OCI-LY1 (cell line): ENCODE measurements at regions not wholly inside any gene's neighbourhood (a gene's known extent, or its start where the extent isn't known, plus 50 kb on each side); places are given as distances from the start of the nearest gene placed in this dataset.

Source experiments
- EZH2 ChIP-seq: fragments of 200-600 bp; sonication (generic), shearing (Covaris generic); IDR thresholded peaks from 2 replicates; pipeline ENCODE4 v1.8.0; 2017; ENCODE audit warnings: borderline replicate concordance, mixed run types, mild to moderate bottlenecking, antibody characterized with exemption, low read length, moderate library complexity, mixed read lengths
- TF ChIP-seq, protein P1 (sequence below): fragments of 200-600 bp; sonication (generic), shearing (Covaris generic); IDR thresholded peaks from 2 replicates; pipeline ENCODE4 v1.5.1; 2017; ENCODE audit warnings: mild to moderate bottlenecking, antibody characterized with exemption, low read length, moderate library complexity, mixed read lengths

DNA sequence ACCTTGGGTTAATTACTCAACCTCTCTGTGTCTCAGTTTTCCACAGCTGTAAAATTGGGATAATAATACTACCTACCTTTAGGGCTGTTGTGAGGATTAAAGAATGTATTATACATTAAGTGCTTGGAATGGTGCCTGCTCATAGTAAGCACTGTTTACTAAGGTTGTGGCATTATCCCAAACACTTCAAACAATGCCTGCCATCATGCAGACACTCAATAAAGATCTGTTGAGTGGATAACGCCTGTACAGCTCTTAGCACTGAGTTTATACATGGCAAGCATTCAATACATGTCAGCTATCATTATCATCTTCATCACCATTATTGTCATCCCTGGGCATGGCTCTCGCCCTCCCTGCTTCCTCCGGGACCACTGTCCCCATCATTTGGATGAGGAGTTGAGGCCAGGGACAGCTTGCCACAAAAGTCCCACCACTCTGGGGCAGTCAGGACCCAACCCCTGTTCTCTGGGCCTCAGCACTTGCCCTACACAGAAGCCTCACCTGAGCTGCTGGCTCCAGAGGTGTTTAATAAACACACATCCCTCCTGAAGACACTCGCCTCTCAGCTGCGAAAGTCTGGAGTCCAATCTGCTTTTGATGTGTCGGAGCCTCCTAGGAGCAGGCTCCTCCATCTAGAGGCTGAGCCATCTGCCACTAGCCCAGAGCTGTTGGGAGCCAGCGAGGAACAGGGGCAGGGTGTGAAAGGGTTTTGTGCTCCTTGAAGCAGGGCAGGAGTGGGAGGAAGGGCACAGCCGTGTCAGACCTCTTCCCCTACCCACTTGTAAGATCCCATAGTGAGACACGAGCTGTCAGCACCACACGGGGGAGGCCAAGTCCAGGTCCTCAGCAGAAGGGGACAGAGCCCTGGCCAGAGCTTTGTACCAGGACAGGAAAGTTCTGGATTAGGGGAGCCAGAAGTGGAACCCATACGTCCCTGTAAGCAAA, 80.9 kb upstream of the ZC3H12A start:
- TF ChIP-seq, protein P1, sequence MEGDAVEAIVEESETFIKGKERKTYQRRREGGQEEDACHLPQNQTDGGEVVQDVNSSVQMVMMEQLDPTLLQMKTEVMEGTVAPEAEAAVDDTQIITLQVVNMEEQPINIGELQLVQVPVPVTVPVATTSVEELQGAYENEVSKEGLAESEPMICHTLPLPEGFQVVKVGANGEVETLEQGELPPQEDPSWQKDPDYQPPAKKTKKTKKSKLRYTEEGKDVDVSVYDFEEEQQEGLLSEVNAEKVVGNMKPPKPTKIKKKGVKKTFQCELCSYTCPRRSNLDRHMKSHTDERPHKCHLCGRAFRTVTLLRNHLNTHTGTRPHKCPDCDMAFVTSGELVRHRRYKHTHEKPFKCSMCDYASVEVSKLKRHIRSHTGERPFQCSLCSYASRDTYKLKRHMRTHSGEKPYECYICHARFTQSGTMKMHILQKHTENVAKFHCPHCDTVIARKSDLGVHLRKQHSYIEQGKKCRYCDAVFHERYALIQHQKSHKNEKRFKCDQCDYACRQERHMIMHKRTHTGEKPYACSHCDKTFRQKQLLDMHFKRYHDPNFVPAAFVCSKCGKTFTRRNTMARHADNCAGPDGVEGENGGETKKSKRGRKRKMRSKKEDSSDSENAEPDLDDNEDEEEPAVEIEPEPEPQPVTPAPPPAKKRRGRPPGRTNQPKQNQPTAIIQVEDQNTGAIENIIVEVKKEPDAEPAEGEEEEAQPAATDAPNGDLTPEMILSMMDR: no peak
- TF ChIP-seq EZH2: no peak
